IMR-90 (cell line): ENCODE measurements at regions not wholly inside any gene's neighbourhood (a gene's known extent, or its start where the extent isn't known, plus 50 kb on each side); places are given as distances from the start of the nearest gene placed in this dataset.

Experiments
- CHD1 ChIP-seq: IDR thresholded peaks from 2 replicates; pipeline ENCODE4 v1.6.1; 2012; ENCODE audit warnings: low read depth, low read length, improper control_type of control experiment
- CTCF ChIP-seq: conservative IDR thresholded peaks from 2 replicates; pipeline ENCODE4 v1.5.1; 2012; ENCODE audit warnings: mild to moderate bottlenecking, low read depth, low read length, improper control_type of control experiment
- MXI1 ChIP-seq: IDR thresholded peaks from 2 replicates; pipeline ENCODE4 v1.6.1; 2012; ENCODE audit warnings: low read depth, mild to moderate bottlenecking, low read length, moderate library complexity, borderline replicate concordance
- NFE2L2 ChIP-seq: fragments of 150-350 bp; IDR thresholded peaks from 2 replicates; pipeline ENCODE4 v1.6.1; 2016; ENCODE audit warnings: low read depth, mild to moderate bottlenecking, low read length
- POLR2A ChIP-seq: IDR thresholded peaks from 2 replicates; pipeline ENCODE4 v1.6.1; 2012; ENCODE audit warnings: mild to moderate bottlenecking, low read depth, low read length
- RAD21 ChIP-seq: IDR thresholded peaks from 2 replicates; pipeline ENCODE4 v1.6.1; 2012; ENCODE audit warnings: low read length, improper control_type of control experiment
- RCOR1 ChIP-seq: IDR thresholded peaks from 2 replicates; pipeline ENCODE4 v1.6.1; 2012; ENCODE audit warnings: mild to moderate bottlenecking, low read length, improper control_type of control experiment; ENCODE audit not compliant: insufficient replicate concordance
- SMC3 ChIP-seq: fragments of 150-350 bp; IDR thresholded peaks from 2 replicates; pipeline ENCODE4 v1.6.1; 2016; ENCODE audit warnings: low read depth, mild to moderate bottlenecking, antibody characterized with exemption, low read length, moderate library complexity
- USF2 ChIP-seq: fragments of 150-350 bp; IDR thresholded peaks from 2 replicates; pipeline ENCODE4 v1.6.1; 2017; ENCODE audit warnings: mild to moderate bottlenecking, antibody characterized with exemption, low read length, low read depth

GRCh38 chr9:103731541-103731940, 362.6 kb upstream of the SMC2 start:
- no peak for TF ChIP-seq CTCF
- TF ChIP-seq POLR2A: no peak
- no peak for TF ChIP-seq SMC3
- no peak for TF ChIP-seq RAD21
- TF ChIP-seq RCOR1: no peak
- no peak for TF ChIP-seq CHD1
- no peak for TF ChIP-seq USF2
- no peak for TF ChIP-seq NFE2L2
- no peak for TF ChIP-seq MXI1
